H1 (cell line): ENCODE measurements at regions not wholly inside any gene's neighbourhood (a gene's known extent, or its start where the extent isn't known, plus 50 kb on each side); places are given as distances from the start of the nearest gene placed in this dataset.

Experiments
- CTCF ChIA-PET: fragments of 300-600 bp; sonication (Branson Sonifier 250); formaldehyde crosslinking; loops from one replicate; lab custom pipeline; 2021; ENCODE audit not compliant: partially characterized antibody; lab: Charles Lee
- POLR2A ChIA-PET: fragments of 300-600 bp; sonication (Branson Sonifier 250); formaldehyde crosslinking; loops from one replicate; lab custom pipeline; 2021; ENCODE audit warnings: inconsistent platforms; ENCODE audit not compliant: partially characterized antibody; lab: Charles Lee
- DNase-seq, 2 experiments: peaks; one replicate each; pipeline versions ENCODE4 v3.0.0 to v3.0.0-alpha.2; 2010 to 2022; ENCODE audit warnings: low spot score in 2 of 2, low read depth in 1 of 2, mixed read lengths in 1 of 2
- FAIRE-seq: peaks from 2 replicates; lab custom pipeline; 2011; peaks lifted over from hg19 to GRCh38; lab: Jason Lieb, UNC
- H2AFZ ChIP-seq: 2 replicates; pipeline ENCODE4 v1.8.1; 2012; ENCODE audit warnings: low read length, inconsistent platforms
- H2AK5ac ChIP-seq: 2 replicates; pipeline ENCODE4 v1.6.1; 2013; ENCODE audit warnings: low read depth, low read length
- H2BK120ac ChIP-seq: replicated peaks from 2 replicates; pipeline ENCODE3; 2013; ENCODE audit warnings: low read depth, low read length, inconsistent platforms
- H2BK12ac ChIP-seq: 2 replicates; pipeline ENCODE4 v1.6.1; 2013; ENCODE audit warnings: low read depth, low read length
- H2BK15ac ChIP-seq: 2 replicates; pipeline ENCODE4 v1.6.1; 2013; ENCODE audit warnings: low read length
- H2BK20ac ChIP-seq: 2 replicates; pipeline ENCODE4 v1.6.1; 2013; ENCODE audit warnings: low read length
- H2BK5ac ChIP-seq: 2 replicates; pipeline ENCODE4 v1.6.1; 2013; ENCODE audit warnings: low read depth, low read length
- H3K14ac ChIP-seq: 2 replicates; pipeline ENCODE4 v1.6.1; 2013; ENCODE audit warnings: inconsistent platforms; ENCODE audit not compliant: insufficient read length
- H3K18ac ChIP-seq: 2 replicates; pipeline ENCODE4 v1.6.1; 2013; ENCODE audit warnings: low read length; ENCODE audit errors: extremely low read depth
- H3K23ac ChIP-seq: 2 replicates; pipeline ENCODE4 v1.6.1; 2013; ENCODE audit warnings: inconsistent platforms; ENCODE audit not compliant: insufficient read length
- H3K23me2 ChIP-seq: 2 replicates; pipeline ENCODE4 v1.6.1; 2013; ENCODE audit warnings: low read depth, low read length
- H3K27ac ChIP-seq: 2 replicates; pipeline ENCODE4 v1.6.1; 2011; ENCODE audit warnings: low read depth, low read length, inconsistent platforms
- H3K27me3 ChIP-seq, 4 experiments: replicated peaks in 1 of 4; 1 replicate in 1 of 4; 2 replicates in 3 of 4; pipeline versions ENCODE4 v1.6.1 to v1.8.1; 2011 to 2013; ENCODE audit warnings: low read length in 3 of 4, mild to moderate bottlenecking in 3 of 4, inconsistent platforms in 2 of 4, mixed read lengths in 2 of 4, moderate library complexity in 1 of 4; ENCODE audit not compliant: control insufficient read depth in 3 of 4, insufficient read depth in 3 of 4; ENCODE audit errors: extremely low read depth in 1 of 4
- H3K36me3 ChIP-seq, 4 experiments: 2 replicates each; pipeline versions ENCODE4 v1.6.1 to v1.8.1; 2011 to 2013; ENCODE audit warnings: mild to moderate bottlenecking in 4 of 4, low read length in 3 of 4, moderate library complexity in 2 of 4, control low read depth in 1 of 4, inconsistent platforms in 1 of 4; ENCODE audit not compliant: insufficient read depth in 4 of 4, control insufficient read depth in 2 of 4
- H3K4ac ChIP-seq: replicated peaks from 2 replicates; pipeline ENCODE3; 2013; ENCODE audit warnings: low read length, low read depth, mixed read lengths, inconsistent platforms; ENCODE audit not compliant: insufficient read length
- H3K4me1 ChIP-seq, 4 experiments: replicated peaks in 1 of 4; 1 replicate in 1 of 4; 2 replicates in 3 of 4; pipeline versions ENCODE4 v1.6.1 to v1.8.1; 2011 to 2013; ENCODE audit warnings: low read length in 3 of 4, inconsistent platforms in 2 of 4, mixed read lengths in 1 of 4; ENCODE audit not compliant: insufficient read depth in 4 of 4, control insufficient read depth in 3 of 4
- H3K4me2 ChIP-seq, 2 experiments: 2 replicates each; pipeline versions ENCODE4 v1.6.1 to v1.8.1; 2011 to 2013; ENCODE audit warnings: low read depth in 2 of 2, low read length in 2 of 2, control low read depth in 1 of 2, inconsistent platforms in 1 of 2, mild to moderate bottlenecking in 1 of 2; ENCODE audit not compliant: insufficient read depth in 1 of 2
- H3K4me3 ChIP-seq, 4 experiments: fragments of 200-600, 300-600 bp in 1 of 4; sonication (generic), shearing (Covaris generic), sonication (Bioruptor Twin) in 1 of 4; 2 replicates each; pipeline versions ENCODE4 v1.5.1 to v1.8.1; 2011 to 2016; ENCODE audit warnings: low read length in 4 of 4, low read depth in 3 of 4, control low read depth in 2 of 4, inconsistent platforms in 2 of 4, mild to moderate bottlenecking in 2 of 4, mixed read lengths in 1 of 4, moderate library complexity in 1 of 4; ENCODE audit not compliant: insufficient read depth in 2 of 4; ENCODE audit errors: extremely low read depth in 1 of 4
- H3K56ac ChIP-seq: replicated peaks from 2 replicates; pipeline ENCODE3; 2013; ENCODE audit warnings: low read depth, mild to moderate bottlenecking, mixed read lengths, low read length, inconsistent platforms; ENCODE audit not compliant: insufficient read length
- H3K79me1 ChIP-seq: 2 replicates; pipeline ENCODE4 v1.6.1; 2013; ENCODE audit warnings: low read depth, low read length, control low read depth
- H3K79me2 ChIP-seq, 2 experiments: 2 replicates each; pipeline versions ENCODE4 v1.6.1 to v1.8.1; 2012 to 2013; ENCODE audit warnings: low read length in 2 of 2, mild to moderate bottlenecking in 2 of 2, inconsistent platforms in 1 of 2; ENCODE audit not compliant: insufficient read depth in 2 of 2, control insufficient read depth in 1 of 2
- H3K9ac ChIP-seq, 4 experiments: replicated peaks in 1 of 4; 1 replicate in 1 of 4; 2 replicates in 3 of 4; pipeline versions ENCODE4 v1.6.1 to v1.8.1; 2011 to 2013; ENCODE audit warnings: low read depth in 3 of 4, low read length in 3 of 4, control low read depth in 2 of 4, mild to moderate bottlenecking in 2 of 4, moderate library complexity in 2 of 4, inconsistent platforms in 1 of 4; ENCODE audit errors: extremely low read depth in 1 of 4
- H3K9me3 ChIP-seq, 2 experiments: 2 replicates each; pipeline versions ENCODE4 v1.6.1 to v1.8.1; 2012 to 2013; ENCODE audit warnings: mild to moderate bottlenecking in 2 of 2, moderate library complexity in 2 of 2, control low read depth in 1 of 2, inconsistent platforms in 1 of 2, low read depth in 1 of 2, low read length in 1 of 2, mixed read lengths in 1 of 2; ENCODE audit not compliant: insufficient read depth in 2 of 2
- H4K20me1 ChIP-seq, 2 experiments: replicated peaks in 1 of 2; 2 replicates each; pipeline versions ENCODE3 to v1.8.1; 2011 to 2013; ENCODE audit warnings: inconsistent platforms in 2 of 2, low read length in 2 of 2, mild to moderate bottlenecking in 1 of 2; ENCODE audit not compliant: insufficient read depth in 2 of 2, control insufficient read depth in 1 of 2
- H4K5ac ChIP-seq: 2 replicates; pipeline ENCODE4 v1.6.1; 2013; ENCODE audit warnings: low read length, low read depth, mixed read lengths, inconsistent platforms; ENCODE audit not compliant: insufficient read length
- H4K8ac ChIP-seq: 2 replicates; pipeline ENCODE4 v1.8.0; 2013; ENCODE audit warnings: mild to moderate bottlenecking, moderate library complexity, low read length, inconsistent platforms; ENCODE audit not compliant: insufficient read depth; ENCODE audit errors: extremely low read depth
- H4K91ac ChIP-seq: replicated peaks from 2 replicates; pipeline ENCODE3; 2013; ENCODE audit warnings: low read length, mixed read lengths, inconsistent platforms; ENCODE audit not compliant: insufficient read length
- KDM1A ChIP-seq: fragments of 200-600, 300-600 bp; sonication (generic); IDR thresholded peaks from 2 replicates; pipeline ENCODE4 v1.7.1; 2016; ENCODE audit warnings: mild to moderate bottlenecking, low read length, borderline replicate concordance
- RFX5 ChIP-seq: IDR thresholded peaks from 2 replicates; pipeline ENCODE4 v1.6.1; 2011; ENCODE audit warnings: low read depth, low read length, improper control_type of control experiment, borderline replicate concordance
- WGBS, 2 experiments: shearing (Covaris generic) in 1 of 2; methylation state at CpG; one replicate each; pipeline versions ENCODE4 v1.1.6 to v1.1.7; 2013 to 2015; ENCODE audit warnings: low lambda C conversion rate in 2 of 2, mixed read lengths in 2 of 2, inconsistent platforms in 1 of 2, low coverage in 1 of 2, missing lambda C conversion rate in 1 of 2; ENCODE audit not compliant: insufficient replicate concordance in 2 of 2, insufficient coverage in 1 of 2, insufficient read length in 1 of 2; ENCODE audit errors: extremely low coverage in 1 of 2, missing lambda C conversion rate in 1 of 2; 5-methylcytosine and 5-hydroxymethylcytosine counted together
- TF ChIP-seq, protein P1 (sequence below): IDR thresholded peaks from 2 replicates; pipeline ENCODE4 v1.6.1; 2012; ENCODE audit warnings: inconsistent platforms

DNA sequence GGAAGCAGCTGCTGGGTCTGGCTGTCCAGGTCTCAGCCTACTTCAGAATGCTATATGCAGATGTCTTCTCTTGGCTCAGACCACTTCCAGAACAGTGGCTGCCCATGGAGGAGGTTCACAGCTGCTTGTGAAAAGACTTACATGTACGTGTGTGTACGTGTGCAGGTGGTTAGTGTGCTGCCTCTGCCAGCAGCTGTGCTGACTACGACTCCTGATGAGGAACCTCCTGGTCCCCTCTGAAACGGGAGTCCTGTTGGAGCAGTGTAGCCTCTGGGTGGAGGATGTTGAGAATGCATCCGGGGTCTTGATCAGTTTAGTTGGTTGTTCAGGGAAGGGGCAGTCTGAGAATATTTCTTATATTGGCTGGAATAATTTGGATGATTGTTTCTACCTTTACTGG is 155.9 kb upstream of the WDR1 start:
- TF ChIP-seq RFX5 = no peak
- TF ChIP-seq, protein P1, sequence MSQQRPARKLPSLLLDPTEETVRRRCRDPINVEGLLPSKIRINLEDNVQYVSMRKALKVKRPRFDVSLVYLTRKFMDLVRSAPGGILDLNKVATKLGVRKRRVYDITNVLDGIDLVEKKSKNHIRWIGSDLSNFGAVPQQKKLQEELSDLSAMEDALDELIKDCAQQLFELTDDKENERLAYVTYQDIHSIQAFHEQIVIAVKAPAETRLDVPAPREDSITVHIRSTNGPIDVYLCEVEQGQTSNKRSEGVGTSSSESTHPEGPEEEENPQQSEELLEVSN = no peak
- no peak for TF ChIP-seq KDM1A
- Histone ChIP-seq H3K4me3 (no peak overlapping the region), H3K36me3 (no peaks in the 10 kb centered on the region), H2BK20ac (no peak overlapping the region), H2BK5ac (no peak overlapping the region), H2AK5ac (no peak overlapping the region), H4K20me1 (no peaks in the 10 kb centered on the region), H2AFZ (no peak overlapping the region), H3K4ac (no peak overlapping the region), H3K79me2 (no peaks in the 10 kb centered on the region), H3K27ac (no peak overlapping the region), H3K27me3 (no peaks in the 10 kb centered on the region), H3K23ac (no peak overlapping the region), H3K18ac (no peak overlapping the region), H3K9me3 (no peaks in the 10 kb centered on the region; a peak in 1 of 4 replicates), H2BK12ac (no peak overlapping the region), H4K8ac (no peak overlapping the region), H3K9ac (no peak overlapping the region), H4K5ac (no peak overlapping the region), H3K4me1 (no peaks in the 10 kb centered on the region), H3K79me1 (no peaks in the 10 kb centered on the region), H4K91ac (no peak overlapping the region), H3K4me2 (no peak overlapping the region), H2BK15ac (no peak overlapping the region), H3K14ac (no peak overlapping the region), H2BK120ac (no peak overlapping the region), H3K23me2 (no peaks in the 10 kb centered on the region), H3K56ac (no peak overlapping the region)
- no peak for DNase-seq
- CTCF ChIA-PET = interaction anchor here (0.7 to 1.0 kb wide), 3 partner anchors 10 to 68 kb away, joined by 3 to 4 read pairs (median 3); no protein-coding TSS in a partner anchor
- 90% methylated on average over 5 of the region's 5 CpGs; no CpG with 5 or more reads in 1 of the 2 experiments for WGBS, 2 experiments
- no peak for FAIRE-seq
- POLR2A ChIA-PET = no interaction called here
